GM21825 (cell line): ENCODE measurements at regions not wholly inside any gene's neighbourhood (a gene's known extent, or its start where the extent isn't known, plus 50 kb on each side); places are given as distances from the start of the nearest gene placed in this dataset.
"Not testable (repeated sequence)": the region's sequence is repeated elsewhere in the genome, so short reads cannot be mapped to it uniquely, and the experiment has no call there.

Experiments used
- ATAC-seq: cut with Tn5 transposase; IDR thresholded peaks from one replicate; pipeline ENCODE4 v1.9.1; 2021; ENCODE audit warnings: mild to moderate bottlenecking, moderate library complexity; ENCODE audit not compliant: unreplicated experiment

GRCh38 chr6:115643762-115644161, 416.9 kb downstream of the FRK start:
- ATAC-seq: no peak

GRCh38 chr6:115634887-115635286, 425.8 kb downstream of the FRK start:
- no peak for ATAC-seq

DNA sequence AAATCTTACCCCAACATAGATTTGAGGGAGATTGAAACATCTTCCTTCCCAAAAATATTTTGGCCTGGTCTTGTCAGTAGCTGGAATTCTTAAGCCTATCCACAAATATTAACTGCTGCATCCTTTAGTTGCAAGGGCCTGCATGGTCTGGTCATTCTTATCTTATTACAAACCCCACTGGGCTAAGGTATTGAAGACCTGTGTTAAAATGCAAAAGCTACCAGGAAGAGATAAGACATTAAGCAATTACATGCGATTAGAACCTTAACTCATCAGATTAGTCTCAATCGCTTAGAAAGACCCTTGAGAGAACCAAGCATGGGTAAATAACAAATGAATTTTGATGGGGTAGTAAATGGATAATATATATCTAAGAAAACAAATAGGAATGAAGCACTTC, 426.6 kb downstream of the FRK start:
- ATAC-seq: no peak

DNA sequence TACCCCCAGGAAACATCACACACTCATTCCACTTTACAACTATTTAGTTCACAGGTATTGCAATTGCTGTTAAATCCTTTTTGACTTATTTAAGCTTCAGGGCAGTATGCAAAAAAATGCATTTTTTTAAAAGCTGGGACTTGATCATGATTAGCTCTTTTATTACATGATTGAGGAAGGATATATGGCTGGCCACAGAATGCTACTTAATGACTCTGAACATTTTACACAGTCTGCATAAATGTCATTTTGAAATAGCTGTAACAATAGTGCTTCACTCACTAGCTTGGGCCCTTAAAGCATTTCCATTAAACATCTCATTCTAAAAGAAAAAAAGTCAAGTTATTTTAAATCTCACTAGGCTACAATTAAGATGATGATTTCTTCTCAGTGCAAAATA, 429.7 kb downstream of the FRK start:
- no peak for ATAC-seq

- no peak for ATAC-seq
Observed at GRCh38 chr6:115630424-115631024, 430.2 kb downstream of the FRK start.

- ATAC-seq: no peak
Observed at GRCh38 chr6:115629415-115629814, 431.3 kb downstream of the FRK start.

DNA sequence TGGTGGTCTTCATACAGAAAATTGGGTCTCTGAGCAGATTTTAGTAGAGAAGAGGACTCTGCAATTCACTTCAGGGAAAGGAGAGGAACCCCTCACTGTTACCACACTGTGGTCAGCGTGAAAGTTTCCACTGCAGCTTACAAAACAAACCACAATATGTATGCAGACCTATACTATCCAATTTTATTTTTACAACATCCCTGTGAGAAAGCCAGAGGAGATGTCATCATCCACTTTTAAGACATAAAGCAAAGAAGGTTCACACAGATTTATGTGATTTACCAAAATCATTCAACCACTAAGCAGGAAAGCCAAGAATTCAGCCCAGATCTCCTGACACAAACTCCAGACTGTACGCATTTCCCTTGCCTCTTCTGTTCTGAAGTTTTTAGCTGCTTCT, 442.4 kb downstream of the FRK start:
- no peak for ATAC-seq

DNA sequence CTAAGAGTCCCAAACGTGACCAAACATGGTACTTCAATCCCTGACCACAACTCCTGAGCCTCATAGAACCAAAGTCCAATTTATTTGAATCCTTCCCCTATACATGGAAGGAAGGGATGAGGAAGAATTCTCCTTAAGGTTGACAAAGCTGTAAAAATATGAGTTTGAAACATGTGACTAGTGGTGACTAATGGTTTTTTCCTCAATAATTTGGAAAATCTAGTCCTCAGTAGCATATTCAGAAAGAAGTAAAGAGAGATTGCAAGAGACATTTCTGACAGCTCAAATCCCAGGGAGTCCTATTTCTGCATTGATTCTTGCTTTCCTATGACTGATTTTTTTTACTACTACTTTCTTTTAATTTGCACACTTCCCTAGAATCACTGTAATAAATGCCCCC, 443.7 kb downstream of the FRK start:
- no peak for ATAC-seq

DNA sequence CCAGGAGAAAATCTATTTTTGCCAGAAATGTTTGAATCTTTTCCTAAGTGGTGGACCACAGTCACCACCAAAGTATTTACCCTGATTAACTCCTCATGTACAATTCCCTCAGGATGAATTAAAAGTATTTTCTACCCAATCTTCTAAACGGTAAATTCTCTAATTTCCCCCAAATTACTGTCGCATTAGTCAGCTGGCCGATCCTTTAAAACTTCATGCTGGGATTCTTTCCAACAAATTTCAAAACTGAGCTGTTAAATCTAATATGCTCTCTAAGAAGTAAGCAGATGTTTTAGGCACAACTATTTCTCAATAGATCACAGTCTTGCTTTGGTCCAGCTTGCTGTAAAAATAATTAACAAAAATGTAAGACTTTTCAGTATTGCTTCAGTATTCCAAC, 447.2 kb downstream of the FRK start:
- no peak for ATAC-seq

GRCh38 chr6:115612796-115613479, 447.8 kb downstream of the FRK start:
- ATAC-seq: no peak

GRCh38 chr6:115612216-115612615, 448.5 kb downstream of the FRK start:
- ATAC-seq: no peak

DNA sequence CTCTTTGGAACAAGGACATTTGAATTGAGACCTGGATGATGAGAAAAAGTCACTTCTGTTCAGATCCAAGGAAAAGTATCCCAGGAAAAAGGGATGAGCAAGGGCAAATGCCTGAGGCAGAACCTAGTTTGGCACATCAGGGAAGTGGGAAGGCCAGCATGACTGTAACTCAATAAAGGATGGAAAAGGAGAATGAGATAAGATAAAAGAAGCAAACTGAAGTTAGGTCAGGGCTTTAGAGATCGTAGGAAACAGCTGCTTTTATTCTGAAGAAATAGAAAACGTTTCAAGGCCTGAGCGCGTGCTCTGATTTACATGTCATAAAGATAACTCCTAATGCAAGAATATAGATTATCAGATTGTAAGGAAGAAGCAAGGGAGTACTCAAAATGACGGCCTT, 450.0 kb downstream of the FRK start:
- no peak for ATAC-seq

GRCh38 chr6:115609111-115609510, 451.6 kb downstream of the FRK start:
- no peak for ATAC-seq

- no peak for ATAC-seq
Observed at GRCh38 chr6:115602466-115602865, 458.2 kb downstream of the FRK start.

DNA sequence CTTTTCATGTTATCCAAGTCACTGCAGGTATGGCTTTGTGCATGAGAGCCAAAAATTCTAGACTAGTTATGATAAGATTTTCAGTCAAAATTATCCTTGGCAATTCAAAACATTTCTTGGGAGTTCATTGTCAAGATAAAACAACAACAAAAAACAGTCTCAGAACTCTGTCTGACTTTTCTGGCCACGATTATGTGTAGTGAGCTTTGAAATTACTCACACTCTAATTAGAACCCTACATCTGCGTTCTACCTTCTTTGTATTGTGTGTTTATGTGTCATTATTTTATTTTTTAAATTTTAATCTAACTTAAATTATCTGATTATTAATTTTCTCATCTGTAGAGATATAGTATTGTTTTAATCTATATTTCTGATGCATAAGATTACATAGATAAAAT, 459.2 kb downstream of the FRK start:
- no peak for ATAC-seq

GRCh38 chr6:115601064-115601463, 459.6 kb downstream of the FRK start:
- no peak for ATAC-seq

GRCh38 chr6:115594891-115595290, 465.8 kb downstream of the FRK start:
- ATAC-seq: no peak

- no peak for ATAC-seq
Observed at GRCh38 chr6:115592025-115592424, 468.7 kb downstream of the FRK start.

- ATAC-seq: not testable (repeated sequence)
Observed at GRCh38 chr6:115589072-115589471, 471.6 kb downstream of the FRK start.

DNA sequence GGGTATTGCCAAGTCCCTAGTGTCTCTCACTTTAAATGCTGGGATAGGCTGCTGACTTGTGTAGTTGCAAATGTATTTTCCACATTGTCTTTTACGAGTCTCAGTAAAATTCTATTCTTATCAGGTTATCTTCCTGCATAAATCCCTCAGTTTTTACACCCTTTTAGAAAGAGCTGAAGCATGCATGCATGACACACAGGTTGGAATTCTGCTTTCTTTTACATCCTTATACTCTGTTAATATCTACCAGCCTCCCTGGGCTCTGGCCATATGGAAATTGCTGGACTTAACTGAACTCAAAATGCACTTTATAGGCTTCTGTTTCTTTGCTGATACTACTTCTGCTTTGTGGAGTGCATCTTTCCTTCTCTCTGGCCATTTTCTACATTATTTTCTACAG, 477.4 kb downstream of the FRK start:
- no peak for ATAC-seq

- ATAC-seq: no peak
Observed at GRCh38 chr6:115582386-115582785, 478.3 kb downstream of the FRK start.

DNA sequence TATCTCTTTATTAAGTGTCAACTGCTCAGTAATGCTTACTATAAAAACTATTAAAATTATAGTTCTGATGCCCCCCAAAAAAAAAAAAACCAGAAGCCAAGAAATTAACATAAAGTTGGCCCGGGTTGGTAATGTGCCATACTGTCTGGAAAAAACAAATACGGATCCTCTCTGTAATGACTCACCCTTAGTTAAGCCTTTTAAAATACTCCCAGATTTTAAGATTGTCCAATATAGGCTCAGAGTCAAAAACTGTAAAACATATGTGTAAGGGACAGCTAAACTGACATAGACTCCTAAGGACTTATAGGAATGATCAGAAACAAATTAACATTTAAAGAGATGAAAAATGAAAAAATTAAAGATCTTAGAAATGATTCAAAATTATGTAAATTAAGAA, 481.1 kb downstream of the FRK start:
- ATAC-seq: not testable (repeated sequence)

- ATAC-seq: no peak
Observed at GRCh38 chr6:115577270-115577669, 483.4 kb downstream of the FRK start.
